ENCODE measurements at regions not wholly inside any gene's neighbourhood (a gene's known extent, or its start where the extent isn't known, plus 50 kb on each side); places are given as distances from the start of the nearest gene placed in this dataset.

DNA sequence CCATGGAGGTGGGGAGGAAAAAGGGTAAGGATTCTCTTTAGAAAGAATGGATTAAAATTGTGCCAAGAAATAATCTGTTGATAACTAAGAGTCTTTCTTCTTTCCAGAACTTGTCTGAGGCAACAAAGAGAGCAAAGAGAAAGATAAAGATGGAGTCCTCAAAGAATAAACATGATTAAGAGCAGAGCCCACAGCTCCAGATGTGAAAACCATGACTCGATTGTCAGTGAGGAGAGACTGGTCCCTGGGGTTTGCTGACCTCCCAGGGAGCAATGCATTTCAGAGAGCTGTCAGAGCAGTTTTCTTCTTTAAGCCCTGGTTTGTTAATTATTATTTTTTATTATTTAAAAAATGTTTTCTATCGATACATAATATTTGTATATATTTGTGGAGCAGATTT, 74.6 kb downstream of the TMEM100 start:
- TF ChIP-seq, protein P1, sequence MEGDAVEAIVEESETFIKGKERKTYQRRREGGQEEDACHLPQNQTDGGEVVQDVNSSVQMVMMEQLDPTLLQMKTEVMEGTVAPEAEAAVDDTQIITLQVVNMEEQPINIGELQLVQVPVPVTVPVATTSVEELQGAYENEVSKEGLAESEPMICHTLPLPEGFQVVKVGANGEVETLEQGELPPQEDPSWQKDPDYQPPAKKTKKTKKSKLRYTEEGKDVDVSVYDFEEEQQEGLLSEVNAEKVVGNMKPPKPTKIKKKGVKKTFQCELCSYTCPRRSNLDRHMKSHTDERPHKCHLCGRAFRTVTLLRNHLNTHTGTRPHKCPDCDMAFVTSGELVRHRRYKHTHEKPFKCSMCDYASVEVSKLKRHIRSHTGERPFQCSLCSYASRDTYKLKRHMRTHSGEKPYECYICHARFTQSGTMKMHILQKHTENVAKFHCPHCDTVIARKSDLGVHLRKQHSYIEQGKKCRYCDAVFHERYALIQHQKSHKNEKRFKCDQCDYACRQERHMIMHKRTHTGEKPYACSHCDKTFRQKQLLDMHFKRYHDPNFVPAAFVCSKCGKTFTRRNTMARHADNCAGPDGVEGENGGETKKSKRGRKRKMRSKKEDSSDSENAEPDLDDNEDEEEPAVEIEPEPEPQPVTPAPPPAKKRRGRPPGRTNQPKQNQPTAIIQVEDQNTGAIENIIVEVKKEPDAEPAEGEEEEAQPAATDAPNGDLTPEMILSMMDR (IDR thresholded peaks at IDR 0.05), result no peak
- no peak for TF ChIP-seq POLR2AphosphoS5 (IDR thresholded peaks at IDR 0.05)
